IMR-90 (cell line): ENCODE measurements at regions not wholly inside any gene's neighbourhood (a gene's known extent, or its start where the extent isn't known, plus 50 kb on each side); places are given as distances from the start of the nearest gene placed in this dataset.

Experiments
- ATAC-seq: fragments of 200-7000 bp; cut with Tn5 transposase; 2 replicates; pipeline ENCODE4 v1.9.1; 2020; ENCODE audit warnings: low read depth, mild to moderate bottlenecking, moderate library complexity
- BruUV-seq: library from RNA; stranded (reverse); fragments of 400-500 nt; replicated peaks from 2 replicates; lab custom pipeline; 2021; lab: Mats Ljungman, UMichigan
- CTCF ChIA-PET: fragments of 300-600 bp; formaldehyde crosslinking; extraction: SDS; loops from one replicate; lab custom pipeline; 2021; ENCODE audit warnings: antibody characterized with exemption; lab: Yijun Ruan, JAX
- POLR2A ChIA-PET: fragments of 300-600 bp; sonication (Branson Sonifier 250); formaldehyde crosslinking; loops from one replicate; lab custom pipeline; 2022; ENCODE audit warnings: antibody characterized with exemption; ENCODE audit not compliant: unreplicated experiment; lab: Charles Lee
- DNase-seq: peaks from one replicate; pipeline ENCODE4 v3.0.0; 2013
- H2AFZ ChIP-seq: replicated peaks from 2 replicates; pipeline ENCODE3; 2013; ENCODE audit warnings: low read length, mild to moderate bottlenecking; ENCODE audit not compliant: poor library complexity
- H2AK5ac ChIP-seq: 2 replicates; pipeline ENCODE4 v1.6.1; 2013; ENCODE audit warnings: low read depth, low read length, inconsistent platforms
- H2AK9ac ChIP-seq: replicated peaks from 2 replicates; pipeline ENCODE3; 2013; ENCODE audit warnings: mild to moderate bottlenecking, low read depth, low read length, moderate library complexity; ENCODE audit not compliant: poor library complexity
- H2BK120ac ChIP-seq: 2 replicates; pipeline ENCODE4 v1.6.1; 2013; ENCODE audit warnings: low read depth, low read length, inconsistent platforms
- H2BK15ac ChIP-seq: 3 replicates; pipeline ENCODE4 v1.6.1; 2013; ENCODE audit warnings: low read depth, low read length, inconsistent platforms
- H2BK20ac ChIP-seq: 2 replicates; pipeline ENCODE4 v1.6.1; 2013; ENCODE audit warnings: low read depth, mild to moderate bottlenecking, inconsistent platforms, low read length, moderate library complexity
- H2BK5ac ChIP-seq: 2 replicates; pipeline ENCODE4 v1.6.1; 2013; ENCODE audit warnings: mild to moderate bottlenecking, low read depth, low read length, inconsistent platforms; ENCODE audit not compliant: poor library complexity, severe bottlenecking
- H3K14ac ChIP-seq: replicated peaks from 2 replicates; pipeline ENCODE4 v1.6.1; 2013; ENCODE audit warnings: low read depth, low read length, inconsistent platforms
- H3K18ac ChIP-seq: 2 replicates; pipeline ENCODE4 v1.6.1; 2013; ENCODE audit warnings: low read depth, low read length, control low read depth
- H3K23ac ChIP-seq: 2 replicates; pipeline ENCODE4 v1.6.1; 2013; ENCODE audit warnings: low read depth, low read length, inconsistent platforms
- H3K27ac ChIP-seq: 2 replicates; pipeline ENCODE4 v1.5.1; 2013; ENCODE audit warnings: mild to moderate bottlenecking, control low read depth, low read length; ENCODE audit not compliant: insufficient read depth
- H3K27me3 ChIP-seq: 2 replicates; pipeline ENCODE4 v1.6.1; 2013; ENCODE audit warnings: low read length; ENCODE audit not compliant: control insufficient read depth, insufficient read depth
- H3K36me3 ChIP-seq: 2 replicates; pipeline ENCODE4 v1.6.1; 2013; ENCODE audit warnings: low read length, mixed read lengths; ENCODE audit not compliant: control insufficient read depth, insufficient read depth
- H3K4ac ChIP-seq: 2 replicates; pipeline ENCODE4 v1.6.1; 2013; ENCODE audit warnings: low read depth, low read length, inconsistent platforms
- H3K4me1 ChIP-seq: 2 replicates; pipeline ENCODE4 v1.6.1; 2013; ENCODE audit warnings: low read length, mixed read lengths; ENCODE audit not compliant: control insufficient read depth, insufficient read depth
- H3K4me2 ChIP-seq: 2 replicates; pipeline ENCODE4 v1.6.1; 2013; ENCODE audit warnings: low read depth, mild to moderate bottlenecking, control low read depth, low read length, moderate library complexity
- H3K4me3 ChIP-seq: 2 replicates; pipeline ENCODE4 v1.5.1; 2013; ENCODE audit warnings: low read depth, mild to moderate bottlenecking, control low read depth, low read length, moderate library complexity; ENCODE audit not compliant: insufficient read depth
- H3K56ac ChIP-seq: 2 replicates; pipeline ENCODE4 v1.6.1; 2013; ENCODE audit warnings: low read length, inconsistent platforms; ENCODE audit not compliant: insufficient read depth; ENCODE audit errors: extremely low read depth
- H3K79me1 ChIP-seq, 2 experiments: 2 replicates each; pipeline ENCODE4 v1.6.1; 2013; ENCODE audit warnings: low read length in 2 of 2, inconsistent platforms in 1 of 2, low read depth in 1 of 2
- H3K9ac ChIP-seq: 2 replicates; pipeline ENCODE4 v1.6.1; 2013; ENCODE audit warnings: low read depth, low read length, control low read depth
- H3K9me1 ChIP-seq: 2 replicates; pipeline ENCODE4 v1.6.1; 2013; ENCODE audit warnings: low read length, inconsistent platforms; ENCODE audit not compliant: insufficient read depth
- H3K9me3 ChIP-seq: 2 replicates; pipeline ENCODE4 v1.6.1; 2013; ENCODE audit warnings: low read length; ENCODE audit not compliant: control insufficient read depth, insufficient read depth
- H4K20me1 ChIP-seq: 2 replicates; pipeline ENCODE4 v1.6.1; 2013; ENCODE audit warnings: low read length, inconsistent platforms; ENCODE audit not compliant: insufficient read depth
- H4K5ac ChIP-seq: 2 replicates; pipeline ENCODE4 v1.6.1; 2013; ENCODE audit warnings: mild to moderate bottlenecking, low read depth, low read length, control low read depth
- H4K8ac ChIP-seq, 2 experiments: 2 replicates each; pipeline ENCODE4 v1.6.1; 2013; ENCODE audit warnings: low read depth in 2 of 2, low read length in 2 of 2, control low read depth in 1 of 2, inconsistent platforms in 1 of 2
- H4K91ac ChIP-seq: 2 replicates; pipeline ENCODE4 v1.6.1; 2013; ENCODE audit warnings: low read depth, low read length, inconsistent platforms; ENCODE audit not compliant: insufficient read depth
- BHLHE40 ChIP-seq: fragments of 150-350 bp; IDR thresholded peaks from 2 replicates; pipeline ENCODE4 v1.6.1; 2016; ENCODE audit warnings: mild to moderate bottlenecking, low read depth, low read length
- CEBPB ChIP-seq: IDR thresholded peaks from 2 replicates; pipeline ENCODE4 v1.6.1; 2012; ENCODE audit warnings: low read depth, low read length, improper control_type of control experiment
- CTCF ChIP-seq: conservative IDR thresholded peaks from 2 replicates; pipeline ENCODE4 v1.5.1; 2012; ENCODE audit warnings: mild to moderate bottlenecking, low read depth, low read length, improper control_type of control experiment
- FOS ChIP-seq: fragments of 150-350 bp; IDR thresholded peaks from 2 replicates; pipeline ENCODE4 v1.6.1; 2016; ENCODE audit warnings: low read depth, low read length
- WGBS, 2 experiments: methylation state at CpG; one replicate each; pipeline versions ENCODE4 v1.1.5 to v1.1.7; 2013; ENCODE audit warnings: missing lambda C conversion rate in 2 of 2; ENCODE audit not compliant: insufficient read length in 1 of 2; ENCODE audit errors: extremely low coverage in 2 of 2; 5-methylcytosine and 5-hydroxymethylcytosine counted together
- dilution Hi-C: fragments of 300-500 bp; cut with HindIII; formaldehyde crosslinking; loops from one replicate; pipeline ENCODE4 v1.14.3; 2018; ENCODE audit warnings: low sequenced_read_pairs; ENCODE audit not compliant: unreplicated experiment
- in situ Hi-C: fragments of 300-500 bp; cut with MboI; formaldehyde crosslinking; loops from 3 replicates; pipeline ENCODE4 v1.14.3; 2019; ENCODE audit warnings: low sequenced_read_pairs, inconsistent platforms, mixed read lengths
- intact Hi-C: fragments of 100-400 bp; cut with micrococcal nuclease; formaldehyde crosslinking; loops from 2 replicates; pipeline ENCODE4 v1.10.0; 2022

- peaks cover 7% of the 10 kb centered on the region for H3K4me1 ChIP-seq
- peak overlapping the region; percentile 18 to 55; a peak in 2 of 4 replicates for H4K8ac ChIP-seq
- ChIA-PET POLR2A (no interaction called here), CTCF (no interaction called here)
- peak overlapping the region; percentile 91; the same call in 1 of the 2 replicates for H4K5ac ChIP-seq
- peak overlapping the region; percentile 39 for H3K4ac ChIP-seq
- peak overlapping the region; percentile 80 for H2BK120ac ChIP-seq
- H3K9me3 ChIP-seq: peaks cover 2% of the 10 kb centered on the region; the same call in 1 of the 2 replicates
- peak overlapping the region; percentile 81 for H2BK5ac ChIP-seq
- H3K27me3 ChIP-seq: no peaks in the 10 kb centered on the region
- no peaks in the 10 kb centered on the region for H4K20me1 ChIP-seq
- no peak overlapping the region for H2AK9ac ChIP-seq
- peak overlapping the region; percentile 21; the same call in 1 of the 3 replicates for H2BK15ac ChIP-seq
- no peaks in the 10 kb centered on the region for H3K79me1 ChIP-seq
- H2AFZ ChIP-seq: no peak overlapping the region
- TF ChIP-seq CTCF (no peak), FOS (peak; percentile 17; the same call in 1 of the 2 replicates), CEBPB (peak; percentile 90), BHLHE40 (peak; percentile 14; the same call in 1 of the 2 replicates)
- H3K36me3 ChIP-seq: no peaks in the 10 kb centered on the region
- no peaks in the 10 kb centered on the region for H3K9me1 ChIP-seq
- H3K14ac ChIP-seq: peak overlapping the region; percentile 65; the same call in 1 of the 2 replicates
- 60% methylated on average over 3 of the region's 3 CpGs; no CpG with 5 or more reads in 1 of the 2 experiments for WGBS, 2 experiments
- H3K56ac ChIP-seq: no peak overlapping the region
- peak; percentile 51 for DNase-seq
- H3K27ac ChIP-seq: no peak overlapping the region
- peak overlapping the region; percentile 2; the same call in 1 of the 2 replicates for H3K4me2 ChIP-seq
- in situ Hi-C loops: no loop called here
- intact Hi-C loops: no loop called here
- no TSS peak for BruUV-seq
- peak overlapping the region; percentile 11; the same call in 1 of the 2 replicates for H2AK5ac ChIP-seq
- peak overlapping the region; percentile 24; the same call in 1 of the 2 replicates for H4K91ac ChIP-seq
- 0 out of 2 replicates have a peak overlapping the region, but pooled peaks have one; percentile 46 for H3K23ac ChIP-seq
- H3K18ac ChIP-seq: peak overlapping the region; percentile 93; the same call in 1 of the 2 replicates
- peak; percentile 70 for ATAC-seq
- H2BK20ac ChIP-seq: peak overlapping the region; percentile 86
- dilution Hi-C loops: no loop called here
- H3K4me3 ChIP-seq: no peak overlapping the region
- H3K9ac ChIP-seq: no peak overlapping the region
These were observed 297.1 kb downstream of the TMX3 start for GRCh38 chr18:68417826-68418225.
